HG02798 (cell line): ENCODE measurements at regions not wholly inside any gene's neighbourhood (a gene's known extent, or its start where the extent isn't known, plus 50 kb on each side); places are given as distances from the start of the nearest gene placed in this dataset.

Experiments used
- ATAC-seq: cut with Tn5 transposase; IDR thresholded peaks from one replicate; pipeline ENCODE4 v1.9.1; 2021; ENCODE audit warnings: mild to moderate bottlenecking; ENCODE audit not compliant: unreplicated experiment, poor library complexity

- ATAC-seq: no peak
These were observed 265.4 kb upstream of the LMCD1 start for GRCh38 chr3:8236264-8236663.

- no peak for ATAC-seq
These were observed 263.7 kb upstream of the LMCD1 start for GRCh38 chr3:8237893-8238292.

GRCh38 chr3:8238432-8238831, 263.2 kb upstream of the LMCD1 start:
- ATAC-seq: no peak

- no peak for ATAC-seq
These were observed 262.5 kb upstream of the LMCD1 start for GRCh38 chr3:8239095-8239494.

GRCh38 chr3:8239718-8240695, 261.6 kb upstream of the LMCD1 start:
- peak; percentile 97 for ATAC-seq

- ATAC-seq: no peak
These were observed 255.6 kb upstream of the LMCD1 start for GRCh38 chr3:8246070-8246469.

GRCh38 chr3:8253201-8253600, 248.4 kb upstream of the LMCD1 start:
- no peak for ATAC-seq

GRCh38 chr3:8254489-8254888, 247.1 kb upstream of the LMCD1 start:
- ATAC-seq: no peak

- ATAC-seq: no peak
These were observed 245.9 kb upstream of the LMCD1 start for GRCh38 chr3:8255725-8256124.

GRCh38 chr3:8256441-8257071, 245.1 kb upstream of the LMCD1 start:
- ATAC-seq: no peak

GRCh38 chr3:8261018-8261417, 240.6 kb upstream of the LMCD1 start:
- no peak for ATAC-seq

GRCh38 chr3:8266730-8267131, 234.9 kb upstream of the LMCD1 start:
- ATAC-seq: no peak

- ATAC-seq: no peak
These were observed 228.1 kb upstream of the LMCD1 start for GRCh38 chr3:8273479-8273878.

- no peak for ATAC-seq
These were observed 225.6 kb upstream of the LMCD1 start for GRCh38 chr3:8276056-8276455.

- ATAC-seq: no peak
These were observed 225.1 kb upstream of the LMCD1 start for GRCh38 chr3:8276506-8276905.

- ATAC-seq: no peak
These were observed 223.2 kb upstream of the LMCD1 start for GRCh38 chr3:8278448-8278847.

- no peak for ATAC-seq
These were observed 222.1 kb upstream of the LMCD1 start for GRCh38 chr3:8279476-8279875.

- no peak for ATAC-seq
These were observed 221.6 kb upstream of the LMCD1 start for GRCh38 chr3:8279886-8280550.

GRCh38 chr3:8282541-8283165, 219.0 kb upstream of the LMCD1 start:
- ATAC-seq: no peak

- no peak for ATAC-seq
These were observed 218.4 kb upstream of the LMCD1 start for GRCh38 chr3:8283193-8283592.

GRCh38 chr3:8286086-8286485, 215.5 kb upstream of the LMCD1 start:
- ATAC-seq: no peak
